Coronary artery (tissue), 2 donors: ENCODE measurements at regions not wholly inside any gene's neighbourhood (a gene's known extent, or its start where the extent isn't known, plus 50 kb on each side); places are given as distances from the start of the nearest gene placed in this dataset.

ENCODE experiments used
- DNase-seq: peaks from one replicate; pipeline ENCODE4 v3.0.0-alpha.2; 2017; ENCODE audit warnings: low spot score
- H3K27ac ChIP-seq, 2 donors: fragments of 200-600 bp; sonication (generic); one replicate each; pipeline ENCODE4 v1.5.1; 2016 to 2019
- H3K4me3 ChIP-seq: fragments of 200-600 bp; sonication (generic); 2 replicates; pipeline ENCODE4 v1.5.1; 2016; ENCODE audit warnings: mild to moderate bottlenecking, moderate library complexity
- TF ChIP-seq, protein P1 (sequence below): fragments of 200-600 bp; sonication (generic); IDR thresholded peaks from one replicate; pipeline ENCODE4 v1.5.1; 2019; ENCODE audit warnings: antibody characterized with exemption

DNA sequence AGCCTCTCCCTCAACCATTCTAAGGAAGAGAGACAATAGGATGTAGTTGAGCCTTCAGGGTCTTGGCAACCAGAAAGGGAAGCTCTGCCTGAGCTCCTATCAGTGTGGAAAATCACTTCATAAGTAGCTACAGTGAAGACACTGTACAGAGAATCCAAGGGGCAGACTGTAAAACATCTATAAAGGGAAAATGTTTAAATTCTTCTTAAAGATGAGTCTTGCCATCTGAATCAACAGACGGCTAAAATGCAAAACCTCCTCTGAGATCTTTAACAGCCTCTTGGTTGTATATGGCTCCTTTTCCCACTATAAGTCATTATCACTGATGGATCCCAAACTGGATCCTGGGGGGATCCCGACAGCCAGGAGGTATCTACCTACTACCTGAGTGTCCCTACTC is 239.2 kb upstream of the SOX9 start:
- no peak for DNase-seq
- Histone ChIP-seq H3K4me3 (no peak overlapping the region), H3K27ac (no peak overlapping the region)
- TF ChIP-seq, protein P1, sequence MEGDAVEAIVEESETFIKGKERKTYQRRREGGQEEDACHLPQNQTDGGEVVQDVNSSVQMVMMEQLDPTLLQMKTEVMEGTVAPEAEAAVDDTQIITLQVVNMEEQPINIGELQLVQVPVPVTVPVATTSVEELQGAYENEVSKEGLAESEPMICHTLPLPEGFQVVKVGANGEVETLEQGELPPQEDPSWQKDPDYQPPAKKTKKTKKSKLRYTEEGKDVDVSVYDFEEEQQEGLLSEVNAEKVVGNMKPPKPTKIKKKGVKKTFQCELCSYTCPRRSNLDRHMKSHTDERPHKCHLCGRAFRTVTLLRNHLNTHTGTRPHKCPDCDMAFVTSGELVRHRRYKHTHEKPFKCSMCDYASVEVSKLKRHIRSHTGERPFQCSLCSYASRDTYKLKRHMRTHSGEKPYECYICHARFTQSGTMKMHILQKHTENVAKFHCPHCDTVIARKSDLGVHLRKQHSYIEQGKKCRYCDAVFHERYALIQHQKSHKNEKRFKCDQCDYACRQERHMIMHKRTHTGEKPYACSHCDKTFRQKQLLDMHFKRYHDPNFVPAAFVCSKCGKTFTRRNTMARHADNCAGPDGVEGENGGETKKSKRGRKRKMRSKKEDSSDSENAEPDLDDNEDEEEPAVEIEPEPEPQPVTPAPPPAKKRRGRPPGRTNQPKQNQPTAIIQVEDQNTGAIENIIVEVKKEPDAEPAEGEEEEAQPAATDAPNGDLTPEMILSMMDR, result no peak

DNA sequence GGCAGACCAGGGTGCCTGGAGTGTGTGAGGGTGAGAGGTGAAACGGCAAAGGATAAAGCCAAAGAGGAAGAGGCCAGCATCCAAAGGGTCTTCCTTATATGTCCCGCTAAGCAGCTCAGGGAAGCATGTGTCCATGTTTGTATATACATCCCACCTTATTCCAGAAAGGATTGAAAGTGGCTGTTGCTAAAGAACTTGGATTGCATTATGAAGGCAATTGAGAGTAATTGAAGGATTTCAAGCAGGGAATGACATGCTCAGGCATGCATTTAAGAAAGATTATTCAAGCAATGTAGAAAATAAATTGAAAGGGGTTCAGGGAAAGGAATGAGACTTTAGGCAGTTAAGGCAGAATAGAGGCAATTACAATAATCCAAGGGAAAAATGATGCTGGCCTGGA is 237.6 kb upstream of the SOX9 start:
- TF ChIP-seq, protein P1, result no peak
- H3K27ac ChIP-seq, result no peak overlapping the region
- H3K4me3 ChIP-seq, result no peak overlapping the region
- no peak for DNase-seq

DNA sequence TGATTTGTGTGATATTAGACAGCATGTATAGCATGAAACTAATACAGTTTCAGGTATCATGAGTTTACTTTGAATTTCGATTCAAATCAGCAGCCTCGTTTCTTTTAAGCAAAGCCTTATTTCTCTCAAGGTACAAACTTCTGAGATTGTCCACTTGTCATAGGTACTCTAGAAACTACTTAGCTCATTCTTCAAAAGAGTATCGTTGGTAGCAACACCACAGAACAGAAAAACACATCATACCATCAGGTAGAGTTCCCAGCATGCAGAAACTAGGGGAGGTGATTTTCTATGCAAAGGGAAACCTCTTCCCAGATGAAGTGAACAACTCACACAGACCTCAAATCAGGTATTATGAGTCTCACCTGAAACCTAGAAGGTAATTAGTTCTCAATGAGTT is 237.0 kb upstream of the SOX9 start:
- no peak for DNase-seq
- no peak overlapping the region for H3K27ac ChIP-seq
- H3K4me3 ChIP-seq, result no peak overlapping the region
- TF ChIP-seq, protein P1, result no peak

DNA sequence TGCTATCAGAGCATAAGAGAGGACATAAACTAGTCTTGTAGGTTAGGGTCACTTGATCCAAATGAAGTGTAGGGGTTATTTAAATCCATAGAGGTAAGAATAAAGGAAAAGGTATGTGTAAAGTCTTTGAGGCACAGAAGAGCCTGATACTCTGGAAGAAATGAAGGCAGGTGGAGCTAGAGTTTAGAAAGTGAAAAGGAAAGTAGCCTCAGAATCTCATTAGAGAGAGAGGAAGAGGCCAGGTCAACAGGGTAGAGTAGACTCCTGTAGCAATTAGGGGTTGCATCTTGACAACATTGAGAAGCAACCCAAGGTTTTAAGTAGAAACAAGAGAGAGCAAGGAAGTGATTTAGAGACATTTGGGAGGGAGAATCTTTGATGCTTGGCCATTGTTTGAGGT is 235.2 kb upstream of the SOX9 start:
- Histone ChIP-seq H3K27ac (no peak overlapping the region), H3K4me3 (no peak overlapping the region)
- TF ChIP-seq, protein P1, result no peak
- DNase-seq, result no peak

DNA sequence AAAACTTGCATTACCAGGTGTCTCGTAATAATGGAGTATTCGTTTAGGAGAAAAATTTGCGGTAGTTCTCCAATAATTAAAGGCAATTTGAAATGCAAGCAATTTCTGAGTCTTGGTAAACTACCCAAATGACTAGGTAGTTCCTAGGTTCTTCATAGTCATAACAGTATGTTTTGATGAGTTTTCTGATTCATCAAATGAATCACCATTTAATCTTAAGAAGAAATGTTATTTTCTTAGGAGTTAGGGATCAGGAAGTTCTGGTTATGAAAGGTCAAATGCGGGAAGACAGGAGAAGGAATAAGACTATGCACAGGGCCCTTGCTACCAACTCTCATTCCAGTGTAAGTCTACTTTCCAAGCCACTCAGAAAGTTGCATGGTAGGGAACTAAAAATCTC is 221.5 kb upstream of the SOX9 start:
- TF ChIP-seq, protein P1, result no peak
- no peak for DNase-seq
- H3K27ac ChIP-seq, result no peak overlapping the region
- no peak overlapping the region for H3K4me3 ChIP-seq

DNA sequence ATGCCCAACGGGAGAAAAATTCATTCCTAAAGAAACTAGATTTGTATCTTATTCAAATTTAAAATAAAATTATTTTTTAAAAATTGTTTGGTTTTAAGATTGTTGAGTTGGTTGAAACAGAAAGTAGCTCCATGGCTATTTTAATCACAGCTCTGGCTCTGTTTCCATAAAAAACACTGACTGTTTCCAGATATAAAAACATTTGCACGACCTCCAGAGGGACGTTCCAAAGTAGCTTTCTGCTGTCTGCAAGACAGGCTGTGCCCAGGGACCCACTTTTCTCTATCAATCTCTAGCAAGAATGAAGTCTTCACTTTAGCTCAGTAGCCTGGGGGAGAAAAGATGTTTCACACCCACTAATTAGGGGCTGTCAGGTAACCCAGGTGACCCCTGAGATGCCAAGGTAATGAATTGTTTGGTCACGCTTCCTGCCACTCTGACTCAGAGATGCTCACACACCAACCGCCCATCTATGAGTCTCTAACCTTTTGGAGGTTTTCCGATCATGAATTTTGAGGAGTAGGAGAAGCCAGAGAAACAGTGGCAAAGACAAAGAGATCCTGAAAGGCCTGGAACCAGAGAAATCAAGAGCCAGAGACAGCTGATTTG is 220.1 kb upstream of the SOX9 start:
- no peak for DNase-seq
- TF ChIP-seq, protein P1, result no peak
- Histone ChIP-seq H3K4me3 (peak overlapping the region; percentile 27), H3K27ac (peak overlapping the region in 1 of 2 donors; percentile 24)

DNA sequence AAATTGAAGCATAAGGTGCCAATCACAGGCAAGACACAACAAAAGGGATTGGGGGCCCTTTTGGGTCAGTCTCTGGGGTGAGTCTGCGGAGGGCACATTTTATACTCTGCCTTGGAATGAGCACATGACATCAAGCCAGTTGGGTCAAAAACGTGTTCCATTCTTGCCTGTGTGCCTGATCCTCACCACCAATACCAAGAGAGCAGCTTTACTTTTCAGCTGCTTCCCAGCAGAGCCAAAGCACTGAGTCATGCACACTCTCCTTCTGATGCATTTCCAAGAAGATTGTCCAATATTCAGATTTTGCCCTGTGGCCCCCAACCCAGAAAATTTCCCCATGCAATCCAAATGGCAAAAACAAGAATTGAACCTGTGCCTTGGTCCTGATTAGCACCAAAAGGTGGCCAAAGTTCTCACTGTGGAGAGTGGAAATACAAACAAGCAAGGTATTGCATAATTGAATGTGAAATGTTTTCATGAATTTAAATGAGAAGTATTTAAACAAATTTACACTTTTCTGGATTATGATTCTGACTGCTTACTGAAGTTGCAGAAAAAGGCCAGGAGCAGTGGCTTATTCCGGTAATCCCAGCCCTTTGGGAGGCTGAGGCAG is 217.8 kb upstream of the SOX9 start:
- TF ChIP-seq, protein P1, result no peak
- H3K4me3 ChIP-seq, result no peak overlapping the region
- H3K27ac ChIP-seq, result no peak overlapping the region
- DNase-seq, result no peak
